Upper lobe of left lung (tissue), 6 donors: ENCODE measurements at regions not wholly inside any gene's neighbourhood (a gene's known extent, or its start where the extent isn't known, plus 50 kb on each side); places are given as distances from the start of the nearest gene placed in this dataset.

Experiments used
- ATAC-seq, 2 donors: fragments of 200-7000 bp; cut with Tn5 transposase; one replicate each; pipeline ENCODE4 v1.9.1; 2022; ENCODE audit warnings: mild to moderate bottlenecking in 2 of 2, moderate library complexity in 2 of 2; ENCODE audit not compliant: low FRiP score in 2 of 2
- DNase-seq, 2 donors: peaks; one replicate each; pipeline ENCODE4 v3.0.0-alpha.2; 2019 to 2020
- H3K27ac ChIP-seq, 4 donors: fragments of 200-600 bp; sonication (generic); one replicate each; pipeline ENCODE4 v1.5.1; 2016 to 2019
- H3K27me3 ChIP-seq, 4 donors: fragments of 200-600 bp; sonication (generic); one replicate each; pipeline ENCODE4 v1.5.1; 2017 to 2019
- H3K36me3 ChIP-seq, 4 donors: fragments of 200-600 bp; sonication (generic); one replicate each; pipeline ENCODE4 v1.5.1; 2016 to 2019
- H3K4me1 ChIP-seq, 4 donors: fragments of 200-600 bp; sonication (generic); one replicate each; pipeline ENCODE4 v1.5.1; 2018 to 2019
- H3K4me3 ChIP-seq, 4 donors: fragments of 200-600 bp; sonication (generic); one replicate each; pipeline ENCODE4 v1.5.1; 2017 to 2019; ENCODE audit warnings: mild to moderate bottlenecking in 2 of 4, moderate library complexity in 1 of 4
- H3K9me3 ChIP-seq, 4 donors: fragments of 200-600 bp; sonication (generic); one replicate each; pipeline ENCODE4 v1.5.1; 2018 to 2019
- CTCF ChIP-seq, 6 experiments: fragments of 450-650 bp in 4 of 6; fragments of 200-600 bp in 2 of 6; sonication (generic) in 2 of 6; IDR thresholded peaks; one replicate each; pipeline ENCODE4 v1.5.1; 2016 to 2019; ENCODE audit warnings: antibody characterized with exemption in 6 of 6
- EP300 ChIP-seq, 4 donors: sonication (generic); formaldehyde crosslinking; IDR thresholded peaks; one replicate each; pipeline ENCODE4 v1.5.1; 2017; ENCODE audit warnings: antibody characterized with exemption in 4 of 4, control low read depth in 2 of 4
- POLR2A ChIP-seq, 4 donors: fragments of 450-650 bp; IDR thresholded peaks; one replicate each; pipeline ENCODE4 v1.5.1; 2016 to 2017; ENCODE audit warnings: antibody characterized with exemption in 4 of 4, mild to moderate bottlenecking in 2 of 4
- POLR2AphosphoS5 ChIP-seq, 2 donors: sonication (generic); formaldehyde crosslinking; IDR thresholded peaks; one replicate each; pipeline ENCODE4 v1.5.1; 2017; ENCODE audit warnings: antibody characterized with exemption in 2 of 2
- WGBS, 2 donors: methylation state at CpG; one replicate each; pipeline ENCODE4 v1.1.5; 2017 to 2018; 5-methylcytosine and 5-hydroxymethylcytosine counted together
- donor health status: DM: no; HTN: no; CAD: no; lungs with moderate emphysema.
- donor health status: DM: no; HTN: yes; CAD: no; lungs with severe emphysema.

- H3K36me3 ChIP-seq, result no peaks in the 10 kb centered on the region
- H3K4me3 ChIP-seq, result no peak overlapping the region
- H3K9me3 ChIP-seq, result no peaks in the 10 kb centered on the region
- no peaks in the 10 kb centered on the region for H3K27me3 ChIP-seq
- DNase-seq (peak in 1 of 2 donors; percentile 1), ATAC-seq (no peak)
- H3K27ac ChIP-seq, result no peak overlapping the region
- WGBS, 2 donors, result 81% methylated on average over 8 to 9 of the region's 9 CpGs
- TF ChIP-seq POLR2A (IDR thresholded peaks at IDR 0.05), result no peak
- TF ChIP-seq CTCF (IDR thresholded peaks at IDR 0.05), result no peak
- no peaks in the 10 kb centered on the region for H3K4me1 ChIP-seq
Measured at GRCh38 chr2:57396355-57397098, 650.1 kb upstream of the VRK2 start.

- peak in 1 of 2 donors; percentile 67 for DNase-seq
- Histone ChIP-seq H3K36me3 (no peaks in the 10 kb centered on the region), H3K4me3 (no peak overlapping the region), H3K9me3 (no peaks in the 10 kb centered on the region), H3K4me1 (no peaks in the 10 kb centered on the region), H3K27me3 (no peaks in the 10 kb centered on the region), H3K27ac (no peak overlapping the region)
- no peak for TF ChIP-seq POLR2A (IDR thresholded peaks at IDR 0.05)
- TF ChIP-seq POLR2AphosphoS5 (IDR thresholded peaks at IDR 0.05), result no peak
- no peak for TF ChIP-seq EP300 (IDR thresholded peaks at IDR 0.05)
- TF ChIP-seq CTCF (IDR thresholded peaks at IDR 0.05), result no peak
- peak; percentile 23 to 34 for ATAC-seq
- 93 to 98% methylated on average over 8 to 20 of the region's 20 CpGs for WGBS, 2 donors
Measured at GRCh38 chr2:57397550-57398360, 648.9 kb upstream of the VRK2 start.

- no peak for TF ChIP-seq POLR2A (IDR thresholded peaks at IDR 0.05)
- no peak for TF ChIP-seq EP300 (IDR thresholded peaks at IDR 0.05)
- no peak for TF ChIP-seq POLR2AphosphoS5 (IDR thresholded peaks at IDR 0.05)
- no peak for TF ChIP-seq CTCF (IDR thresholded peaks at IDR 0.05)
- WGBS, 2 donors, result 76 to 97% methylated on average over 4 to 5 of the region's 5 CpGs
- ATAC-seq, result no peak
Measured at GRCh38 chr2:57399057-57399456, 647.5 kb upstream of the VRK2 start.

GRCh38 chr2:57402096-57402495, 644.5 kb upstream of the VRK2 start:
- H3K4me1 ChIP-seq, result no peaks in the 10 kb centered on the region
- no peak for TF ChIP-seq EP300 (IDR thresholded peaks at IDR 0.05)
- TF ChIP-seq CTCF (IDR thresholded peaks at IDR 0.05), result no peak
- TF ChIP-seq POLR2A (IDR thresholded peaks at IDR 0.05), result no peak
- no peak for TF ChIP-seq POLR2AphosphoS5 (IDR thresholded peaks at IDR 0.05)
- no peaks in the 10 kb centered on the region for H3K36me3 ChIP-seq
- no peaks in the 10 kb centered on the region for H3K27me3 ChIP-seq
- ATAC-seq, result no peak
- 80 to 81% methylated on average over 2 of the region's 2 CpGs for WGBS, 2 donors
- H3K9me3 ChIP-seq, result no peaks in the 10 kb centered on the region
- H3K27ac ChIP-seq, result no peak overlapping the region
- no peak overlapping the region for H3K4me3 ChIP-seq
- DNase-seq, result no peak

More at GRCh38 chr2:57399057-57399456, 647.5 kb upstream of the VRK2 start:
- Histone ChIP-seq H3K27ac (no peak overlapping the region), H3K9me3 (no peaks in the 10 kb centered on the region), H3K36me3 (no peaks in the 10 kb centered on the region), H3K4me3 (no peak overlapping the region), H3K4me1 (no peaks in the 10 kb centered on the region), H3K27me3 (no peaks in the 10 kb centered on the region)
- no peak for DNase-seq
